HG03196 (cell line): ENCODE measurements at regions not wholly inside any gene's neighbourhood (a gene's known extent, or its start where the extent isn't known, plus 50 kb on each side); places are given as distances from the start of the nearest gene placed in this dataset.

Experiments
- ATAC-seq: cut with Tn5 transposase; IDR thresholded peaks from one replicate; pipeline ENCODE4 v1.9.1; 2021; ENCODE audit not compliant: unreplicated experiment

DNA sequence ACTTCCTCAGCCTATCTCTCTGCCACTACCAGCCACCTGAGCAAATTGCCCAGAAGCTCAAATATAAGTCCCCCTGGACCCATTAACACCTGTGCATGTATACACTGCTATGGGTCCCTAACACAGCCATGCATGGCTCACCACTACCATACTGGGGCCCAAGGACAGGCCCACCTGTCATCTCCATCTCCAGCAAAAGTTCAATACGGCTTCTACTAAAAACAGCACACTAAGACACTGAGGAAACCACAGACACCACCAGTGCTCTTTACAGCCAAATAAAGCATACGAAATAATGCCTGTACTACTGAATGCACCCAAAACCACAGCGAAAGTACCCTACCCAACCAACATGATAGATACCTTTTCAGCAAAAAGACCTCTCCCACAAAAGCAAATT lies 85.6 kb upstream of the GHR start:
- ATAC-seq = no peak

DNA sequence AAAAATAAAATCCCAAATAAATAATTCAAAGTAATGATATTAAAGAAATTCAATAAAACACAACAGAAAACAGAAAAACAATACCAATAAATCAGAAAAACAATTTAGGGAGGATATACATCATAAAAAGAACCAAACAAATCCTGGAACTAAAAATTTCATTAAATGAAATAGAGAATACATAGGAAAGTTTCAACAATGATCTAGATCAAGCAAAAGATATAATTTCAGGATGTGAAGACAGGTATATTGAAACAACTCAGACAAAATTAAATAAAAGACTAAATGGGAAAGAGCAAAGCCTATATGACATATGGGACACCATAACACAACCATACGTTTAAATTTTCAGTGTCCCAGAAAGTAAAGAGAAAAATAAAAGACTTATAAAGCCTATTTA lies 85.1 kb upstream of the GHR start:
- ATAC-seq = no peak

DNA sequence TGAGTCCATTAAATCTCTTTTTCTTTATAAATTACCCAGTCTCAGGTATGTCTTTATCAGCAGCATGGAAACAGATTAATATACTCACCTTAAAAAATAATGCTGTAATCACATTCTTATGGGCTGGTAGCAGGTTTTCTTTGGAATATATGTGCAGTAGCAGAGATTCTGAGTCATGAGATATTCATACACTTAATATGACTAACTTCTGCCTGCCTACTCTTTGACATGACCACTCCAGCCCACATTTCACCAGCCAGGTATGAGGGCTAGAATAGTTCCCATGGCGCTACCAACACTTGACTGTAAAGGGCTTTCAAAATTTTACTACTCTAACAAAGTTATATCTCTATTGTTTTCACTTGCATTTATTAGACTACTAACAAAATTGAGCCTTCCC lies 74.1 kb upstream of the GHR start:
- no peak for ATAC-seq

DNA sequence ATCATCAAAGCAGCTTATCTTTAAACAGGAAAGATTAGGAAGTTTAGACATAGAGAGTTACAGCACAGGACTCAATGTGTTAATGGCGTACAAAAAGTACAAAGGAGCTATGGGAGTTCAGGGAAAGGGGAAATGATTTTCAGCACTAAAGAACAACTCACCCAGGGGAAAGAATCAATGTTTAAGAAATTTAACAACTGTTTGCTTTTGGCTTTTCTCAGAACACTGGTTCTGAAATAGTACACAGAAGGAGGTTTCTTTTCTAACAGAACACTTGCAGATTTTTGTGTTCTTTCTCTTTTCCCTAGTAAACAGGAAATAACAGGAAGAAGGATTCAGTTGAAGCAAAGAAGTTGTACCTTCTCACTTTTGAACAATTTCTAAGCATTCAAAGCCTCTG lies 71.3 kb upstream of the GHR start:
- no peak for ATAC-seq

- ATAC-seq = no peak
These were observed 63.2 kb upstream of the GHR start for GRCh38 chr5:42360056-42360455.

DNA sequence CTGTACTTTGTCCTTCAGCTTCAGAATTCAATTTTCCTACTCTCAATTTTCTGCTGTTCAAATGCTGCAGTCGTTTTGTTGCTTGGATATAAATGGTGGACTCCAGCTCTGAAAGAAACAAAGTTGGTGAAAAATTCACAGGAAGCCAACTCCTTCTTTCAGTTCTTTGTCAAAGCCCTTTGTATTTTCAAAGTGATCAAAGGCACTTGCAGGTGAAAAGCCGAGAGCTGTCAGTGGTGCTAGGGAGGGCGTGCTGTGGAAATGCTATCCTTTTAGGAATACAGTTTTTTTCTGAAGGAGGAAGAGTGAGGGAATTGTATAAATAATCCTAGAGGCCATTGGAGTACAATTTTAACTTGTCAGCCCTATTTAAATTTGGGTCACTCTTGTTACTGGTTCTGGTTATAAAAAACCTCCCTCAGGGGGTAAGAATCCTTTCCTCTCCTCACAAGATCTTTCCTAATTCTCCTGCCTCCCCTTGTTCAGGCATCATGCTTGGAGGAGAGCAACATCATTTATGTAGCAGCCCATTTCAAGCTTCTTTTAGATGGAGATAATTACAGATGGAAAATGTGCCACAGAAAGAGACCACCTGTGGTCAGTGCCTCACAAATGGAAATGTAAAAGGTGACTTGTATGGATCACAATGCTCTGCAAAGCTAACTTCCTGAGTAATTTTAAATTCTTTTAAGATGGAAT lies 62.5 kb upstream of the GHR start:
- ATAC-seq = no peak

DNA sequence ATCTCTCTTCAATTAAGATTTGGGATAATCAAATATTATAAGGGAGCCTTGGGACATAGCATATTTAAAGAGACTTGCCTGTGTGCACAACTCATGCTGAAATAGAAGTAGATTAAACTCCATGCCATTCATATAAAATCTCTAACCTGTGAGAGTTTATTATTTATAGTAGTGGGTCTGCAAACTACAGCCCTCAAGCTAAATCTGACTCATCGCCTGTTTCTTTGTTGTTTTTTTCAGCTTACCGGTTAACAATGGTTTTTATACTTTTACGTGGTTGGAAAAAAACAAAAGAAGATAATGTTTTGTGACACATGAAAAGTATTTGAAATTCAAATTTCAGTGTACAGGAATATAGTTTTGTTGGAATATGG lies 61.9 kb upstream of the GHR start:
- ATAC-seq = no peak

- ATAC-seq = no peak
These were observed 57.2 kb upstream of the GHR start for GRCh38 chr5:42366051-42366450.
